Adipocyte (in vitro differentiated cells): ENCODE measurements at regions not wholly inside any gene's neighbourhood (a gene's known extent, or its start where the extent isn't known, plus 50 kb on each side); places are given as distances from the start of the nearest gene placed in this dataset.

Experiments
- DNase-seq: peaks from one replicate; pipeline ENCODE4 v3.0.0-alpha.2; 2015; ENCODE audit warnings: low read depth
- H3K27me3 ChIP-seq: replicated peaks from 2 replicates; pipeline ENCODE4 v1.7.0; 2013; ENCODE audit warnings: mild to moderate bottlenecking, low read length, moderate library complexity; ENCODE audit not compliant: control insufficient read depth, insufficient read depth
- H3K36me3 ChIP-seq: 2 replicates; pipeline ENCODE4 v1.7.0; 2013; ENCODE audit warnings: low read length, mild to moderate bottlenecking, moderate library complexity; ENCODE audit not compliant: control insufficient read depth, insufficient read depth, severe bottlenecking
- H3K4me1 ChIP-seq: 2 replicates; pipeline ENCODE4 v1.7.0; 2013; ENCODE audit warnings: mild to moderate bottlenecking, low read length, moderate library complexity; ENCODE audit not compliant: control insufficient read depth, insufficient read depth
- H3K4me3 ChIP-seq: 2 replicates; pipeline ENCODE4 v1.7.0; 2013; ENCODE audit warnings: mild to moderate bottlenecking, low read length, moderate library complexity
- H3K9ac ChIP-seq: 2 replicates; pipeline ENCODE4 v1.7.0; 2013; ENCODE audit warnings: mild to moderate bottlenecking, low read length, moderate library complexity
- H3K9me3 ChIP-seq: 2 replicates; pipeline ENCODE4 v1.7.0; 2013; ENCODE audit warnings: mild to moderate bottlenecking, low read length, moderate library complexity; ENCODE audit not compliant: control insufficient read depth

- H3K4me3 ChIP-seq: no peak overlapping the region
- H3K9ac ChIP-seq: no peak overlapping the region
- no peak for DNase-seq
- peaks cover 23% of the 10 kb centered on the region for H3K4me1 ChIP-seq
- H3K36me3 ChIP-seq: no peaks in the 10 kb centered on the region
- no peaks in the 10 kb centered on the region for H3K9me3 ChIP-seq
- no peaks in the 10 kb centered on the region for H3K27me3 ChIP-seq
These were observed 110.0 kb upstream of the ETAA1 start for GRCh38 chr2:67286981-67287759.

- Histone ChIP-seq H3K4me1 (peaks cover 17% of the 10 kb centered on the region), H3K9me3 (no peaks in the 10 kb centered on the region), H3K9ac (no peak overlapping the region), H3K36me3 (no peaks in the 10 kb centered on the region), H3K27me3 (no peaks in the 10 kb centered on the region), H3K4me3 (no peak overlapping the region)
- DNase-seq: no peak
These were observed 107.9 kb upstream of the ETAA1 start for GRCh38 chr2:67289271-67289670.

GRCh38 chr2:67289921-67290371 is 107.2 kb upstream of the ETAA1 start:
- H3K4me3 ChIP-seq: no peak overlapping the region
- peaks cover 17% of the 10 kb centered on the region for H3K4me1 ChIP-seq
- no peak for DNase-seq
- H3K27me3 ChIP-seq: no peaks in the 10 kb centered on the region
- H3K9ac ChIP-seq: no peak overlapping the region
- H3K36me3 ChIP-seq: no peaks in the 10 kb centered on the region
- no peaks in the 10 kb centered on the region for H3K9me3 ChIP-seq

- no peak overlapping the region for H3K4me3 ChIP-seq
- H3K9me3 ChIP-seq: no peaks in the 10 kb centered on the region
- no peaks in the 10 kb centered on the region for H3K27me3 ChIP-seq
- H3K9ac ChIP-seq: no peak overlapping the region
- peaks cover 17% of the 10 kb centered on the region for H3K4me1 ChIP-seq
- DNase-seq: peak; percentile 62
- H3K36me3 ChIP-seq: no peaks in the 10 kb centered on the region
These were observed 106.5 kb upstream of the ETAA1 start for GRCh38 chr2:67290451-67291290.

GRCh38 chr2:67294218-67294617 is 102.9 kb upstream of the ETAA1 start:
- Histone ChIP-seq H3K27me3 (no peaks in the 10 kb centered on the region), H3K9me3 (no peaks in the 10 kb centered on the region), H3K36me3 (no peaks in the 10 kb centered on the region), H3K4me3 (no peak overlapping the region), H3K4me1 (peaks cover 16% of the 10 kb centered on the region), H3K9ac (no peak overlapping the region)
- DNase-seq: no peak

- DNase-seq: no peak
- no peak overlapping the region for H3K4me3 ChIP-seq
These were observed 101.7 kb upstream of the ETAA1 start for GRCh38 chr2:67295406-67295805.

GRCh38 chr2:67295851-67296250 is 101.3 kb upstream of the ETAA1 start:
- H3K4me3 ChIP-seq: no peak overlapping the region

More at GRCh38 chr2:67295406-67295805, 101.7 kb upstream of the ETAA1 start:
- Histone ChIP-seq H3K4me1 (peaks cover 6% of the 10 kb centered on the region), H3K9ac (no peak overlapping the region), H3K27me3 (no peaks in the 10 kb centered on the region), H3K9me3 (no peaks in the 10 kb centered on the region), H3K36me3 (no peaks in the 10 kb centered on the region)

GRCh38 chr2:67304300-67304890 is 92.7 kb upstream of the ETAA1 start:
- Histone ChIP-seq H3K9me3 (no peaks in the 10 kb centered on the region), H3K4me3 (no peak overlapping the region), H3K9ac (no peak overlapping the region), H3K4me1 (peaks cover 2% of the 10 kb centered on the region), H3K36me3 (no peaks in the 10 kb centered on the region), H3K27me3 (no peaks in the 10 kb centered on the region)
- DNase-seq: no peak

More at GRCh38 chr2:67295851-67296250, 101.3 kb upstream of the ETAA1 start:
- Histone ChIP-seq H3K9ac (no peak overlapping the region), H3K36me3 (no peaks in the 10 kb centered on the region), H3K9me3 (no peaks in the 10 kb centered on the region), H3K4me1 (peaks cover 2% of the 10 kb centered on the region), H3K27me3 (no peaks in the 10 kb centered on the region)
- DNase-seq: no peak

- Histone ChIP-seq H3K27me3 (no peaks in the 10 kb centered on the region), H3K9ac (no peak overlapping the region), H3K4me1 (peaks cover 18% of the 10 kb centered on the region), H3K36me3 (no peaks in the 10 kb centered on the region), H3K4me3 (no peak overlapping the region), H3K9me3 (no peaks in the 10 kb centered on the region)
- DNase-seq: peak; percentile 43
These were observed 87.9 kb upstream of the ETAA1 start for GRCh38 chr2:67309281-67309680.

- peak; percentile 55 for DNase-seq
These were observed 85.6 kb upstream of the ETAA1 start for GRCh38 chr2:67311536-67311935.

GRCh38 chr2:67312871-67313270 is 84.3 kb upstream of the ETAA1 start:
- Histone ChIP-seq H3K9ac (no peak overlapping the region), H3K27me3 (no peaks in the 10 kb centered on the region), H3K4me1 (peaks cover 18% of the 10 kb centered on the region), H3K36me3 (no peaks in the 10 kb centered on the region), H3K4me3 (no peak overlapping the region), H3K9me3 (no peaks in the 10 kb centered on the region)
- DNase-seq: no peak

More at GRCh38 chr2:67311536-67311935, 85.6 kb upstream of the ETAA1 start:
- no peaks in the 10 kb centered on the region for H3K36me3 ChIP-seq
- H3K9me3 ChIP-seq: no peaks in the 10 kb centered on the region
- no peak overlapping the region for H3K4me3 ChIP-seq
- H3K27me3 ChIP-seq: no peaks in the 10 kb centered on the region
- no peak overlapping the region for H3K9ac ChIP-seq
- peaks cover 18% of the 10 kb centered on the region for H3K4me1 ChIP-seq
